HG03159 (cell line): ENCODE measurements at regions not wholly inside any gene's neighbourhood (a gene's known extent, or its start where the extent isn't known, plus 50 kb on each side); places are given as distances from the start of the nearest gene placed in this dataset.
A peak's percentile ranks its signal among the peaks of the same experiment; 100 is the strongest.

ENCODE experiments used
- ATAC-seq: cut with Tn5 transposase; IDR thresholded peaks from one replicate; pipeline ENCODE4 v1.9.1; 2021; ENCODE audit warnings: mild to moderate bottlenecking, moderate library complexity; ENCODE audit not compliant: unreplicated experiment

GRCh38 chr1:234990328-234990675, 138.3 kb downstream of the TOMM20 start:
- ATAC-seq: no peak

GRCh38 chr1:234989479-234990327, 138.9 kb downstream of the TOMM20 start:
- no peak for ATAC-seq

- no peak for ATAC-seq
These were observed 139.6 kb downstream of the TOMM20 start for GRCh38 chr1:234989019-234989418.

- no peak for ATAC-seq
These were observed 140.1 kb downstream of the TOMM20 start for GRCh38 chr1:234988536-234988935.

GRCh38 chr1:234988155-234988517, 140.5 kb downstream of the TOMM20 start:
- ATAC-seq: no peak

- no peak for ATAC-seq
These were observed 141.1 kb downstream of the TOMM20 start for GRCh38 chr1:234987415-234988154.

GRCh38 chr1:234986750-234987414, 141.8 kb downstream of the TOMM20 start:
- ATAC-seq: no peak

- ATAC-seq: no peak
These were observed 142.9 kb downstream of the TOMM20 start for GRCh38 chr1:234985516-234986294.

GRCh38 chr1:234985007-234985370, 143.6 kb downstream of the TOMM20 start:
- no peak for ATAC-seq

GRCh38 chr1:234983564-234984238, 144.9 kb downstream of the TOMM20 start:
- no peak for ATAC-seq

- no peak for ATAC-seq
These were observed 146.9 kb downstream of the TOMM20 start for GRCh38 chr1:234981758-234982157.

GRCh38 chr1:234980645-234981396, 147.8 kb downstream of the TOMM20 start:
- ATAC-seq: peak; percentile 36

- no peak for ATAC-seq
These were observed 148.4 kb downstream of the TOMM20 start for GRCh38 chr1:234980291-234980644.

- no peak for ATAC-seq
These were observed 149.0 kb downstream of the TOMM20 start for GRCh38 chr1:234979296-234980279.

GRCh38 chr1:234978397-234979295, 150.0 kb downstream of the TOMM20 start:
- ATAC-seq: peak; percentile 67

GRCh38 chr1:234977875-234978396, 150.7 kb downstream of the TOMM20 start:
- no peak for ATAC-seq
